ENCODE measurements at regions not wholly inside any gene's neighbourhood (a gene's known extent, or its start where the extent isn't known, plus 50 kb on each side); places are given as distances from the start of the nearest gene placed in this dataset.

GRCh38 chr11:70538641-70539359 is 140.5 kb downstream of the CTTN start:
- no peak for TF ChIP-seq CTCF (IDR thresholded peaks at IDR 0.05)
- DNase-seq (ENCODE audit: low spot score) (no peak), ATAC-seq (ENCODE audit: low FRiP score) (no peak)

DNA sequence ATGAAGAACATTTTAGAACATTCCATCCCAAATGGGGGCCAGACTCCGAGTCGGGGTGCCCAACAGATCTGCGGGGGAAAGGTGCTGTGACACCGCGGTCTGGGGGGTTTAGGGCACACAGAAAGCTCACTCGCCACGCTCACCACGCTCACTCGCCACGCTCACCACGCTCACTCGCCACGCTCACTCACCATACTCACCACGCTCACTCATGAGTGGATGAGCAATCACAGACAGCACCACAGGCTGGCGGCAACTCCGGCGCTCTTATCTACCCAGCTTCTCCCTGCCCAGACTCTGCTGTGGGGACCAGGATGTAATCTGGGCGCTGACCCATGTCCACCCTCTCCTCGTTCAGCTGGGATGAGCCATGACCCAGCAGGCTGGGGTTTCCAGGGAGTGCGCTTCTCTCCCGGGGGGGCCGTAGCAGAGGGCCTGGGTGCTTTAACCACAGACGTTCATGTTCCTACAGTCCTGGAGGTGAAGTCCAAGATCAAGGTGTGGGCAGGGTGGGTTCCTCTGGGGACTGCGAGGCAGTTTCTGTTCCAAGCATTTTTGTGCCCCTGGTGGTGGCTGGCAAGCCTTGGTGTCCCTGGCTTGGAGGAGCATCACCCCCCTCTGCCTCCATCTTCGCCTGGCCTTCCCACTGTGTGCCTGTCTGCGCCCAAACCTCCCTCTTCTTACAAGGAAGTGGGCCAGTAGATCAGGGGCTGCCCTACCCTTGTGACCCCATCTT is 141.2 kb downstream of the CTTN start:
- no peak for TF ChIP-seq CTCF (IDR thresholded peaks at IDR 0.05)
- ATAC-seq (ENCODE audit: low FRiP score) (no peak), DNase-seq (ENCODE audit: low spot score) (no peak)

GRCh38 chr11:70540196-70540595 is 141.9 kb downstream of the CTTN start:
- no peak for TF ChIP-seq CTCF (IDR thresholded peaks at IDR 0.05)
- no peak for ATAC-seq (ENCODE audit: low FRiP score)
- no peak for DNase-seq (ENCODE audit: low spot score)

GRCh38 chr11:70541176-70541575 is 142.8 kb downstream of the CTTN start:
- ATAC-seq (ENCODE audit: low FRiP score) (no peak), DNase-seq (ENCODE audit: low spot score) (no peak)
- TF ChIP-seq CTCF (IDR thresholded peaks at IDR 0.05): no peak

GRCh38 chr11:70541699-70542098 is 143.4 kb downstream of the CTTN start:
- ATAC-seq (ENCODE audit: low FRiP score) (no peak), DNase-seq (ENCODE audit: low spot score) (no peak)
- TF ChIP-seq CTCF (IDR thresholded peaks at IDR 0.05): no peak

DNA sequence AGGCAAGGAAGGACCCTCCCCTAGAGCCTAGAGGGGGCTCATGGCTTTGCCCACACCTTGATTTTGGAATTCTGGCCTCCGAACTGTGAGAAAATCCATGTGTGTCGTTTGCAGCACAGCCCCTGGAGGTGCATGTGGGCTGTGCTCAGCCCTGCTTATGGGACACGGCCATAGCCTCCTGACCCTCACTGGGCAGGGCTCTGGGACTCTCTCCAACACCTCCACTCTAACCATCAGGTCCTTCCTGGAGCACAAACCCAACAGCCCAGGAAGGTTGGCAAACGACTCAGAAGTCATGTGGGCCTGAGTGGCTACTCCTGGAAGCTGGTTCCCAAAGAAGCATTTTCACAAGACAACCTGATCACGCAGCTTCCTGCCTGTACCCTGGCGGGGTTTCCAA is 144.1 kb downstream of the CTTN start:
- DNase-seq (ENCODE audit: low spot score) (no peak), ATAC-seq (ENCODE audit: low FRiP score) (no peak)
- no peak for TF ChIP-seq CTCF (IDR thresholded peaks at IDR 0.05)

DNA sequence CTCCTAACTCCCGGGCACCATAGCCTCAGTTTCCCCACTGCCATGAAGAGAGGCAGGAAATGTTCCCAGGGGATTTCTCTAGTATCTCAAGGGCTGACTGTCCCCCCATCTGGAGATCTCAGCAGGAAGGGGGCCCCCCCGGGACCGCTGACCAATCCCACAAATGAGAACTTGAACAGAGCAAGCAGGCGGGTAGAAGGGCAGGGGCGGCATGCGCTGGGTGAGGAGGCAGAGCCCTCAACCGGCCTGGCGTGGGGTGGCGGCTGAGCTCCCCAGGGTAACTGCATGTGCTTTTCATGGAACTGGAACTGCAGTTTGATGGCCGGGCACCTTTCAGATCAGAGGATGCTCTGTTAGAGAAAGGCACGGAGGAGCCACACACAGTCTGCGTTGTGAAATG is 144.5 kb downstream of the CTTN start:
- DNase-seq (ENCODE audit: low spot score) (no peak), ATAC-seq (ENCODE audit: low FRiP score) (no peak)
- no peak for TF ChIP-seq CTCF (IDR thresholded peaks at IDR 0.05)

All from omental fat pad (tissue), 3 donors.